ENCODE measurements at regions not wholly inside any gene's neighbourhood (a gene's known extent, or its start where the extent isn't known, plus 50 kb on each side); places are given as distances from the start of the nearest gene placed in this dataset.

DNA sequence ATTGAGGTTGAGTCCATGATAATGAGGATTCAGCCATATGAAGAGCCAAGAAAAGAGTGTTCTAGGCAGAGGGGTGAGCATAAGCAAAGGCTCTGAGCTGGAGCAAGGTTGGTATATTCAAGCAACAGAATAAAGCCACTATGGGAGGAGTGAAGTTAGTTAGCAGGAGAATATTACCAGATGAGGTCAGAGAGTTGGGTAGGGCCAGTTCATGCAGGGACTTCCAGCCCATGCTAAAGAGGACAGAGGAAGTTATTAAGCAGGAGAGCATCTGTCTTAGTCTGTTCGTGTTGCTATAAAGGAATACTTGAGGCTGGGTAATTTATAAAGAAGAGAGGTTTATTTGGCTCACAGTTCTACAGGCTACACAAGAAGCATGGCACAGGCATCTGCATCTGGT is 57.1 kb upstream of the ATG10 start:
- no peak overlapping the region for H3K4me3 ChIP-seq (ENCODE audit: low read length)
- H2AFZ ChIP-seq (ENCODE audit: low read depth, low read length), result no peak overlapping the region
- no peaks in the 10 kb centered on the region for H3K4me1 ChIP-seq (ENCODE audit: insufficient read depth, low read length)
- H3K9me3 ChIP-seq (ENCODE audit: low read length), result peaks cover 2% of the 10 kb centered on the region
- H3K27me3 ChIP-seq (ENCODE audit: insufficient read depth, low read length), result no peaks in the 10 kb centered on the region
- no peaks in the 10 kb centered on the region for H3K36me3 ChIP-seq (ENCODE audit: insufficient read depth, low read length)

- H3K36me3 ChIP-seq (ENCODE audit: insufficient read depth, low read length), result no peaks in the 10 kb centered on the region
- H3K9me3 ChIP-seq (ENCODE audit: low read length), result peaks cover 2% of the 10 kb centered on the region
- H3K4me3 ChIP-seq (ENCODE audit: low read length), result no peak overlapping the region
- H3K27me3 ChIP-seq (ENCODE audit: insufficient read depth, low read length), result no peaks in the 10 kb centered on the region
- no peak overlapping the region for H2AFZ ChIP-seq (ENCODE audit: low read depth, low read length)
- H3K4me1 ChIP-seq (ENCODE audit: insufficient read depth, low read length), result peaks cover 7% of the 10 kb centered on the region
Measured at GRCh38 chr5:81912933-81913332, 58.9 kb upstream of the ATG10 start.

DNA sequence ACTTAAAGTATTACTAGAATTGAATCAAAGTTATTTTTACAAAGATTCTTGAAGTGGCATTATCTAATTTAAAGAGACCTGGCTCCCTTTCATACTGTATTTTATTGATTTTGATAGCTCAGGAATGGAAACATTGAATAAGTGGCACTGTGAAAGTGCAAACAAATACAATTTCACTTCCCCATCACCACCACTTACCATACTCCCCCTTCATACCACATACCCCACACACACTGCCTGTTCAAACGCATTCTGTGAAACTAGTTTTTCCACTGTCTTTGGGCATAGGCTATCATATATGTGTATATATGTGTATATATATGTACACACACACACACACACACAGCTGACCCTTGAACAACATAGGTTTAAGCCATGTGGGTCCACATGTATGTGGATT is 62.1 kb upstream of the ATG10 start:
- Histone ChIP-seq H3K9me3 (ENCODE audit: low read length) (peaks cover 1% of the 10 kb centered on the region), H3K4me1 (ENCODE audit: insufficient read depth, low read length) (peaks cover 15% of the 10 kb centered on the region), H3K4me3 (ENCODE audit: low read length) (no peak overlapping the region), H3K27me3 (ENCODE audit: insufficient read depth, low read length) (no peaks in the 10 kb centered on the region), H2AFZ (ENCODE audit: low read depth, low read length) (no peak overlapping the region), H3K36me3 (ENCODE audit: insufficient read depth, low read length) (no peaks in the 10 kb centered on the region)

DNA sequence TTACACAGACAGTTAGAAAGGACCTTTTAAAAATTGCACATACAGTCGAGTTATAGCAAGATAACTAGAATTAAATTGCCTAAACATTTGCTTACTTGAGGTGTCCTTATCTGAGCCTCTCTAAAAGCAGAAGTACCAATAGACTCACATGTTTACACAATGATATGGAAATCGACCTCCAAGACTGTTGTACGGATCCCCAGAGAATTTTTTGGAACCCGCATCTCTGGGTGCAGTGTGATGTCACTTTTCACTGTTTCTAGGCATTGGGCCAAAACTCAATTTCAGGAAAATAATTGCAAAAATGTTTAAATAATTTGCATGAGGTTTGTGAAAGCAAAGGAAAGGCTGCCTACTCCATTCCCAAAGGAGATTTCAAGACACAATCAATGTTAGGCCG is 63.1 kb upstream of the ATG10 start:
- H3K36me3 ChIP-seq (ENCODE audit: insufficient read depth, low read length), result no peaks in the 10 kb centered on the region
- peaks cover 15% of the 10 kb centered on the region for H3K4me1 ChIP-seq (ENCODE audit: insufficient read depth, low read length)
- no peak overlapping the region for H2AFZ ChIP-seq (ENCODE audit: low read depth, low read length)
- H3K27me3 ChIP-seq (ENCODE audit: insufficient read depth, low read length), result no peaks in the 10 kb centered on the region
- H3K4me3 ChIP-seq (ENCODE audit: low read length), result no peak overlapping the region
- H3K9me3 ChIP-seq (ENCODE audit: low read length), result no peaks in the 10 kb centered on the region

GRCh38 chr5:81908044-81908443 is 63.8 kb upstream of the ATG10 start:
- Histone ChIP-seq H3K4me3 (ENCODE audit: low read length) (no peak overlapping the region), H3K27me3 (ENCODE audit: insufficient read depth, low read length) (no peaks in the 10 kb centered on the region), H3K36me3 (ENCODE audit: insufficient read depth, low read length) (no peaks in the 10 kb centered on the region), H3K4me1 (ENCODE audit: insufficient read depth, low read length) (peaks cover 15% of the 10 kb centered on the region), H3K9me3 (ENCODE audit: low read length) (no peaks in the 10 kb centered on the region), H2AFZ (ENCODE audit: low read depth, low read length) (no peak overlapping the region)

DNA sequence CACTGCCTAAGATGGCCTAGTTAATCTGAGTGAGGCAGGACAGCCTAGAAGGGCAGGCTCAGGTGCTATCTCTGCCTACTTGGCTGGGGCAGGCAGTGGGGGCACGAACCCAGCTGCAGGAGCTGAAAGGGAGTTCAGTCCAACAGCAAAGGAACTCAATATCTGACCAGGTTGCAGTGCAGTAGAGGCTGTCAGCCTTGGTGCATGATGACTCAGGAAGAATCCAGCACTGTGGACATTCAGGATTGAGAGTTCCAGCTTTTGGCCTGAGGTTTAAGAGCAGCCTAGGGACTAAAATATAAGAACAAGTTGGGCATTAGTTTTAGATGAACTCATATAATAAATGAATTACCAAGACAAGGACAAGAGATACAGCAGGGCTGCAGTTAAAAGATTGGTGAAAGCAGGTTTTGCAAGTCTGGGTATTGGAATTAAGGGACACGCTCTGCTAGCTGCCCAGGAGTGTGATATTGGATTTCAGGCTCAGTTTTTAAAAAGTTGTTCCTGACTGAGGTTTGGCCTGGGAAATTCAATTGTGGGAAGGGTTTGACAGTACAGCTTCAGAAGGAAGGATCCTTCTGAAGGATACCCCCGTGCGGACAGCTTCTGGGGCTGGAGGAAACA is 64.7 kb upstream of the ATG10 start:
- Histone ChIP-seq H3K9me3 (ENCODE audit: low read length) (no peaks in the 10 kb centered on the region), H3K36me3 (ENCODE audit: insufficient read depth, low read length) (no peaks in the 10 kb centered on the region), H2AFZ (ENCODE audit: low read depth, low read length) (no peak overlapping the region), H3K4me1 (ENCODE audit: insufficient read depth, low read length) (peaks cover 15% of the 10 kb centered on the region), H3K27me3 (ENCODE audit: insufficient read depth, low read length) (no peaks in the 10 kb centered on the region), H3K4me3 (ENCODE audit: low read length) (no peak overlapping the region)

- Histone ChIP-seq H3K4me1 (ENCODE audit: insufficient read depth, low read length) (peaks cover 15% of the 10 kb centered on the region), H2AFZ (ENCODE audit: low read depth, low read length) (no peak overlapping the region), H3K27me3 (ENCODE audit: insufficient read depth, low read length) (no peaks in the 10 kb centered on the region), H3K36me3 (ENCODE audit: insufficient read depth, low read length) (no peaks in the 10 kb centered on the region), H3K9me3 (ENCODE audit: low read length) (no peaks in the 10 kb centered on the region), H3K4me3 (ENCODE audit: low read length) (no peak overlapping the region)
Measured at GRCh38 chr5:81906086-81906485, 65.7 kb upstream of the ATG10 start.

GRCh38 chr5:81904861-81905260 is 67.0 kb upstream of the ATG10 start:
- no peaks in the 10 kb centered on the region for H3K9me3 ChIP-seq (ENCODE audit: low read length)
- H3K27me3 ChIP-seq (ENCODE audit: insufficient read depth, low read length), result no peaks in the 10 kb centered on the region
- H2AFZ ChIP-seq (ENCODE audit: low read depth, low read length), result no peak overlapping the region
- no peaks in the 10 kb centered on the region for H3K36me3 ChIP-seq (ENCODE audit: insufficient read depth, low read length)
- peaks cover 15% of the 10 kb centered on the region for H3K4me1 ChIP-seq (ENCODE audit: insufficient read depth, low read length)
- no peak overlapping the region for H3K4me3 ChIP-seq (ENCODE audit: low read length)

DNA sequence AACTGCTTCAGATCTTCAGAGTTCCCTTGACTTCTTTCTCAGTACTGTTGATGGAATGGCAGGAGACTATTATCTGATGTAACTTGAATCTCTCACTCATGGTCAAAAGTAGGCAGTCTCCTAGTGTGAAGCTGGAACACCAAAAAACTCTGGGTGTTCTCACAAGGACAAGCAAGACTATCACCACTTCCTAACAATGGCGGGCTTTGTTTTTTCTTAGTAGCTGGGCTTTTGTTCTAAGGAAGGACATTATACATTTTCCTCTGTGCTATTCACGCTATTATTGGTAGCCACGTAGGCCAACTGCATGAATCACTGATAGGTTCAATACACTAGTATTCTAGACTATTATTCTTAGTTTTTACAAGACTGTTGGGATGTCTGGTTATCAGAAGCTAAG is 67.7 kb upstream of the ATG10 start:
- H3K27me3 ChIP-seq (ENCODE audit: insufficient read depth, low read length), result no peaks in the 10 kb centered on the region

DNA sequence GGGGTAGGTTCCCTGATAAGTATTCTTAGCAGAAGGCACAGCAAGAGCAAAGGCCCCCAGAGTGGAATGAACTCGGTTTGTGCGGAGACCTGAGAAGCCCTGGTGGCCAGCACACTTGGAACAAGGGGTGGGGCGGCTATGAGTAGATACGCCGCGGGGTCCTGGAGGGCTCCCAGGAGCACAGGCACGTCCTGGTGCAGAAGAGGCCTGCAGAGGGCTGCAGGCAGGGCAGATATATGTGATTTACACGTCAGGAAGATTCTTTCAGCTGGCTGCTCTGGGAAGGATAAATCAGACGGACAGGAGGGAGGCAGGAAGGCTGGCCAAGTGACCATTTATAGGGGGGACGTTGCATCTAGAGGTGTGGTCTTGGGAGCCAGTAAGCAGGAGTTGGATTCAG is 70.2 kb upstream of the ATG10 start:
- Histone ChIP-seq H2AFZ (ENCODE audit: low read depth, low read length) (no peak overlapping the region), H3K4me3 (ENCODE audit: low read length) (no peak overlapping the region), H3K36me3 (ENCODE audit: insufficient read depth, low read length) (no peaks in the 10 kb centered on the region), H3K27me3 (ENCODE audit: insufficient read depth, low read length) (no peaks in the 10 kb centered on the region), H3K9me3 (ENCODE audit: low read length) (no peaks in the 10 kb centered on the region), H3K4me1 (ENCODE audit: insufficient read depth, low read length) (no peaks in the 10 kb centered on the region)

More for the DNA sequence above, 67.7 kb upstream of the ATG10 start:
- no peak overlapping the region for H2AFZ ChIP-seq (ENCODE audit: low read depth, low read length)
- H3K4me3 ChIP-seq (ENCODE audit: low read length), result no peak overlapping the region
- H3K9me3 ChIP-seq (ENCODE audit: low read length), result no peaks in the 10 kb centered on the region
- H3K36me3 ChIP-seq (ENCODE audit: insufficient read depth, low read length), result no peaks in the 10 kb centered on the region
- H3K4me1 ChIP-seq (ENCODE audit: insufficient read depth, low read length), result peaks cover 15% of the 10 kb centered on the region

GRCh38 chr5:81899123-81899522 is 72.7 kb upstream of the ATG10 start:
- Histone ChIP-seq H3K4me3 (ENCODE audit: low read length) (no peak overlapping the region), H3K36me3 (ENCODE audit: insufficient read depth, low read length) (no peaks in the 10 kb centered on the region), H3K9me3 (ENCODE audit: low read length) (no peaks in the 10 kb centered on the region), H3K4me1 (ENCODE audit: insufficient read depth, low read length) (no peaks in the 10 kb centered on the region), H2AFZ (ENCODE audit: low read depth, low read length) (no peak overlapping the region), H3K27me3 (ENCODE audit: insufficient read depth, low read length) (no peaks in the 10 kb centered on the region)

- Histone ChIP-seq H2AFZ (ENCODE audit: low read depth, low read length) (no peak overlapping the region), H3K4me3 (ENCODE audit: low read length) (no peak overlapping the region), H3K4me1 (ENCODE audit: insufficient read depth, low read length) (no peaks in the 10 kb centered on the region), H3K27me3 (ENCODE audit: insufficient read depth, low read length) (no peaks in the 10 kb centered on the region), H3K9me3 (ENCODE audit: low read length) (no peaks in the 10 kb centered on the region), H3K36me3 (ENCODE audit: insufficient read depth, low read length) (no peaks in the 10 kb centered on the region)
Measured at GRCh38 chr5:81898403-81898802, 73.4 kb upstream of the ATG10 start.

DNA sequence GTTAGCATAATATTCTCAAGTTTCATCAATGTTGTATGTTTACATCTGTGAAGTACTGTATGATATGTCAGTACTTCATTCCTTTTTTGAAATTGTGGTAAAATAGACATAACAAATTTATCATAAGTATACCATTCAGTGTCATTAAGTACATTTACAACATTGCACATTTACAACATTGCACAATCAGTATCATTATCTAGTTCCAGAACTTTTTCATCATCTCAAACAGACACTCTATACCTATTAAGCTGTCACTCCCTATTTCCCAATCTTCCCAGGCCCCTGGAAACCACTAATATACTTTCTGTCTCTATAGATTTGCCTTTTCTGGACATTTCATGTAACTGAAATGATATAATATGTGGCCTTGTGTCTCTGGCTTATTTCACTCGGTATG is 75.1 kb upstream of the ATG10 start:
- H3K27me3 ChIP-seq (ENCODE audit: insufficient read depth, low read length), result no peaks in the 10 kb centered on the region
- H3K4me3 ChIP-seq (ENCODE audit: low read length), result no peak overlapping the region
- no peaks in the 10 kb centered on the region for H3K36me3 ChIP-seq (ENCODE audit: insufficient read depth, low read length)
- no peaks in the 10 kb centered on the region for H3K9me3 ChIP-seq (ENCODE audit: low read length)
- H3K4me1 ChIP-seq (ENCODE audit: insufficient read depth, low read length), result no peaks in the 10 kb centered on the region
- no peak overlapping the region for H2AFZ ChIP-seq (ENCODE audit: low read depth, low read length)

DNA sequence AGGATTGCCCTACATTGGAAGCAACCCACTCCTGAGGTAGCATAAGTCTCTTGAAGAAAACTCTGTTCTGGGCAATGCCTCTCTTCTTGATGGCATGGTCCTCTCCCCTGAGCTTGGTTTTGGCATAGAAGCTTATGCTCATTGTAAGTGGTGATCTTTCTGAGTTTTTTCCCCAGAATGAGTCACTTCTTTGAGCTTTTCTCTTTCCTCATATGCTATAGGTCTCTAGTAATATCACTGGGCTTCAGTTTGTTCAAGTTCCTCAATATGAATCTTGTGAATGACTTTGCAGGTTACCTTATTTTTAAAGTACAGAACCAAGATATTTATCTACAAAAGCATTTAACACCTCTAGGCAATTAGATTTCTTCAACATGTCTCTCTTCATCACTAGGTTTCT is 76.5 kb upstream of the ATG10 start:
- Histone ChIP-seq H3K27me3 (ENCODE audit: insufficient read depth, low read length) (no peaks in the 10 kb centered on the region), H2AFZ (ENCODE audit: low read depth, low read length) (no peak overlapping the region), H3K9me3 (ENCODE audit: low read length) (peaks cover 6% of the 10 kb centered on the region), H3K36me3 (ENCODE audit: insufficient read depth, low read length) (no peaks in the 10 kb centered on the region), H3K4me3 (ENCODE audit: low read length) (no peak overlapping the region), H3K4me1 (ENCODE audit: insufficient read depth, low read length) (no peaks in the 10 kb centered on the region)
